ENCODE measurements at regions not wholly inside any gene's neighbourhood (a gene's known extent, or its start where the extent isn't known, plus 50 kb on each side); places are given as distances from the start of the nearest gene placed in this dataset.
"Not testable (repeated sequence)": the region's sequence is repeated elsewhere in the genome, so short reads cannot be mapped to it uniquely, and the experiment has no call there.

GRCh38 chr5:126296121-126296520, 127.1 kb upstream of the GRAMD2B start:
- not testable (repeated sequence) for H4K12ac ChIP-seq (ENCODE audit: low read depth, low read length); H2AK5ac ChIP-seq (ENCODE audit: low read length); DNase-seq; H2BK12ac ChIP-seq (ENCODE audit: low read length); H3K14ac ChIP-seq (ENCODE audit: low read length); H3K79me2 ChIP-seq (ENCODE audit: control insufficient read depth, insufficient read depth, low read length, poor library complexity); H3K18ac ChIP-seq (ENCODE audit: low read length); H4K91ac ChIP-seq (ENCODE audit: low read depth, low read length); H3K4me2 ChIP-seq (ENCODE audit: low read length); H3K9me3 ChIP-seq (ENCODE audit: insufficient read depth, low read depth, low read length); H2AFZ ChIP-seq (ENCODE audit: insufficient read depth, low read length, poor library complexity); H2BK120ac ChIP-seq (ENCODE audit: insufficient read depth, low read length, poor library complexity); H3K4me1 ChIP-seq (ENCODE audit: control insufficient read depth in 1 of 2, insufficient read depth in 2 of 2, low read length in 2 of 2); H3K79me1 ChIP-seq (ENCODE audit: low read length); H3K27ac ChIP-seq (ENCODE audit: low read depth, low read length); H3K9ac ChIP-seq (ENCODE audit: low read length); H3K36me3 ChIP-seq (ENCODE audit: control insufficient read depth in 1 of 2, insufficient read depth in 2 of 2, low read length in 2 of 2); H3K27me3 ChIP-seq (ENCODE audit: insufficient read depth, low read length); H3K23ac ChIP-seq (ENCODE audit: low read length); H4K8ac ChIP-seq (ENCODE audit: low read depth, low read length); H3K4ac ChIP-seq (ENCODE audit: low read depth, low read length); H2BK5ac ChIP-seq (ENCODE audit: low read depth, low read length, poor library complexity); H3K4me3 ChIP-seq (ENCODE audit: low read depth, low read length)
- no CpG with 5 or more reads among the region's 3 CpGs for WGBS (ENCODE audit: extremely low coverage, insufficient coverage, insufficient read length)

DNA sequence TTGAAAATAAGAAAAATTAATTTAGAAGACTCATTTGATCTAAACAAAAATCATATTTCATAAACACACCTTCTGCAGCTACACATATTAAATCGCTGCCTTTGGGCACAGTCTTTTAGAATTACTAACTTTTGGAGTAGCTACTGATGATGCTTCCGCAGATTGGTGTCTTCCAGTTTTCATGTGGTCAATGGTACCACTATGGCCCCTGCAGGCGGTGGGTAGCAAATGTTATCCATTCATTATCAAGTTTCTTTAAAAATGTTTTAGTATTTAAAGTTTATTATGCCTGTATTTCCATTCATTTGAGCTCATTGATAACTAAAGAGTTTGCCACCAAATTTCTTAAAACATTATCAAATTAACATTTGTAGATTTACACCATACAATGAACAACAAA, 122.9 kb upstream of the GRAMD2B start:
- Histone ChIP-seq H4K12ac (ENCODE audit: low read depth, low read length) (no peak overlapping the region), H3K27ac (ENCODE audit: low read depth, low read length) (no peak overlapping the region), H3K4ac (ENCODE audit: low read depth, low read length) (no peak overlapping the region), H3K4me2 (ENCODE audit: low read length) (no peak overlapping the region), H3K18ac (ENCODE audit: low read length) (no peak overlapping the region), H3K79me1 (ENCODE audit: low read length) (no peaks in the 10 kb centered on the region), H3K4me1 (ENCODE audit: control insufficient read depth in 1 of 2, insufficient read depth in 2 of 2, low read length in 2 of 2) (no peaks in the 10 kb centered on the region), H3K36me3 (ENCODE audit: control insufficient read depth in 1 of 2, insufficient read depth in 2 of 2, low read length in 2 of 2) (no peaks in the 10 kb centered on the region), H2BK5ac (ENCODE audit: low read depth, low read length, poor library complexity) (no peak overlapping the region), H2BK120ac (ENCODE audit: insufficient read depth, low read length, poor library complexity) (no peak overlapping the region), H2AK5ac (ENCODE audit: low read length) (no peak overlapping the region), H2AFZ (ENCODE audit: insufficient read depth, low read length, poor library complexity) (no peak overlapping the region), H3K23ac (ENCODE audit: low read length) (no peak overlapping the region), H3K9me3 (ENCODE audit: insufficient read depth, low read depth, low read length) (no peaks in the 10 kb centered on the region), H3K4me3 (ENCODE audit: low read depth, low read length) (no peak overlapping the region), H2BK12ac (ENCODE audit: low read length) (no peak overlapping the region), H3K79me2 (ENCODE audit: control insufficient read depth, insufficient read depth, low read length, poor library complexity) (no peaks in the 10 kb centered on the region), H3K14ac (ENCODE audit: low read length) (no peak overlapping the region), H4K91ac (ENCODE audit: low read depth, low read length) (no peak overlapping the region), H3K27me3 (ENCODE audit: insufficient read depth, low read length) (no peaks in the 10 kb centered on the region), H4K8ac (ENCODE audit: low read depth, low read length) (no peak overlapping the region), H3K9ac (ENCODE audit: low read length) (no peak overlapping the region)
- DNase-seq: no peak
- WGBS (ENCODE audit: extremely low coverage, insufficient coverage, insufficient read length): no CpG with 5 or more reads among the region's 3 CpGs

DNA sequence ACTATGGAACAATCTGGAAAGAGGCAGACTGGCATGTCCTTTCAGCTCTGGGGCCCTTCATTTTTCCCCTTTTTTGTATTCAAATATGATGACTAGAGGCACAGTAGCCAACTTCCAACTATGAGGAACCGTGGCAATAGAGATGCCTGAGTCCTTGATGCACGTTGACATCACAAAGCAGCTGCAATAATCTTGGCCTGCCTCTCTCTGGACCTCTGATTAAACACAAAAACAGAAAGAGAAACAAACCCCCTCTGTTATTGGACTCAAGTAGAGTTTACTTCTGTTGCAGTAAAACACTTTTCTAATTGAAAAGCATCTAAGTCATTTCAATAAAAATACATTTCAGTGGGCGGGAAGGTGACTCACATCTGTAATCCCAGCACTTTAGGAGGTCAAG, 122.2 kb upstream of the GRAMD2B start:
- Histone ChIP-seq H3K4me3 (ENCODE audit: low read depth, low read length) (no peak overlapping the region), H2AFZ (ENCODE audit: insufficient read depth, low read length, poor library complexity) (no peak overlapping the region), H2BK120ac (ENCODE audit: insufficient read depth, low read length, poor library complexity) (no peak overlapping the region), H2BK5ac (ENCODE audit: low read depth, low read length, poor library complexity) (no peak overlapping the region), H4K12ac (ENCODE audit: low read depth, low read length) (no peak overlapping the region), H3K4me2 (ENCODE audit: low read length) (no peak overlapping the region), H3K4me1 (ENCODE audit: control insufficient read depth in 1 of 2, insufficient read depth in 2 of 2, low read length in 2 of 2) (no peaks in the 10 kb centered on the region), H3K9ac (ENCODE audit: low read length) (no peak overlapping the region), H2BK12ac (ENCODE audit: low read length) (no peak overlapping the region), H3K79me1 (ENCODE audit: low read length) (no peaks in the 10 kb centered on the region), H3K23ac (ENCODE audit: low read length) (no peak overlapping the region), H4K8ac (ENCODE audit: low read depth, low read length) (no peak overlapping the region), H3K79me2 (ENCODE audit: control insufficient read depth, insufficient read depth, low read length, poor library complexity) (no peaks in the 10 kb centered on the region), H3K9me3 (ENCODE audit: insufficient read depth, low read depth, low read length) (no peaks in the 10 kb centered on the region), H4K91ac (ENCODE audit: low read depth, low read length) (no peak overlapping the region), H3K18ac (ENCODE audit: low read length) (no peak overlapping the region), H3K14ac (ENCODE audit: low read length) (no peak overlapping the region), H3K27ac (ENCODE audit: low read depth, low read length) (no peak overlapping the region), H3K4ac (ENCODE audit: low read depth, low read length) (no peak overlapping the region), H2AK5ac (ENCODE audit: low read length) (no peak overlapping the region), H3K27me3 (ENCODE audit: insufficient read depth, low read length) (no peaks in the 10 kb centered on the region), H3K36me3 (ENCODE audit: control insufficient read depth in 1 of 2, insufficient read depth in 2 of 2, low read length in 2 of 2) (no peaks in the 10 kb centered on the region)
- no CpG with 5 or more reads among the region's 3 CpGs for WGBS (ENCODE audit: extremely low coverage, insufficient coverage, insufficient read length)
- no peak for DNase-seq

GRCh38 chr5:126309860-126310259, 113.3 kb upstream of the GRAMD2B start:
- Histone ChIP-seq H4K12ac (ENCODE audit: low read depth, low read length) (no peak overlapping the region), H2BK12ac (ENCODE audit: low read length) (no peak overlapping the region), H3K9me3 (ENCODE audit: insufficient read depth, low read depth, low read length) (peaks cover 1% of the 10 kb centered on the region), H3K14ac (ENCODE audit: low read length) (no peak overlapping the region), H4K91ac (ENCODE audit: low read depth, low read length) (no peak overlapping the region), H2BK120ac (ENCODE audit: insufficient read depth, low read length, poor library complexity) (no peak overlapping the region), H3K4me1 (ENCODE audit: control insufficient read depth in 1 of 2, insufficient read depth in 2 of 2, low read length in 2 of 2) (peaks cover 0 to 2% of the 10 kb centered on the region in 2 experiments), H2BK5ac (ENCODE audit: low read depth, low read length, poor library complexity) (no peak overlapping the region), H3K79me1 (ENCODE audit: low read length) (no peaks in the 10 kb centered on the region), H3K27ac (ENCODE audit: low read depth, low read length) (no peak overlapping the region), H3K4me2 (ENCODE audit: low read length) (no peak overlapping the region), H3K4me3 (ENCODE audit: low read depth, low read length) (no peak overlapping the region), H3K23ac (ENCODE audit: low read length) (no peak overlapping the region), H3K9ac (ENCODE audit: low read length) (no peak overlapping the region), H3K79me2 (ENCODE audit: control insufficient read depth, insufficient read depth, low read length, poor library complexity) (no peaks in the 10 kb centered on the region), H4K8ac (ENCODE audit: low read depth, low read length) (no peak overlapping the region), H2AFZ (ENCODE audit: insufficient read depth, low read length, poor library complexity) (no peak overlapping the region), H2AK5ac (ENCODE audit: low read length) (no peak overlapping the region), H3K18ac (ENCODE audit: low read length) (no peak overlapping the region), H3K27me3 (ENCODE audit: insufficient read depth, low read length) (no peaks in the 10 kb centered on the region), H3K36me3 (ENCODE audit: control insufficient read depth in 1 of 2, insufficient read depth in 2 of 2, low read length in 2 of 2) (no peaks in the 10 kb centered on the region), H3K4ac (ENCODE audit: low read depth, low read length) (no peak overlapping the region)
- no peak for DNase-seq
